ENCODE measurements at regions not wholly inside any gene's neighbourhood (a gene's known extent, or its start where the extent isn't known, plus 50 kb on each side); places are given as distances from the start of the nearest gene placed in this dataset.

- DNase-seq, result no peak
Observed at GRCh38 chr4:82005158-82005557, 368.6 kb downstream of the HNRNPD start.

- no peak for DNase-seq
Observed at GRCh38 chr4:81997313-81997712, 376.5 kb downstream of the HNRNPD start.

GRCh38 chr4:81990898-81991297 is 382.9 kb downstream of the HNRNPD start:
- DNase-seq, result no peak

GRCh38 chr4:81990211-81990610 is 383.6 kb downstream of the HNRNPD start:
- no peak for DNase-seq

GRCh38 chr4:81989202-81989601 is 384.6 kb downstream of the HNRNPD start:
- no peak for DNase-seq

- no peak for DNase-seq
Observed at GRCh38 chr4:81988178-81988577, 385.6 kb downstream of the HNRNPD start.

GRCh38 chr4:81984746-81985145 is 389.0 kb downstream of the HNRNPD start:
- no peak for DNase-seq

GRCh38 chr4:81982846-81983540 is 390.8 kb downstream of the HNRNPD start:
- DNase-seq, result no peak

- no peak for DNase-seq
Observed at GRCh38 chr4:81981218-81981617, 392.6 kb downstream of the HNRNPD start.

- DNase-seq, result no peak
Observed at GRCh38 chr4:81974523-81974922, 399.3 kb downstream of the HNRNPD start.

- DNase-seq, result no peak
Observed at GRCh38 chr4:81971637-81972381, 402.0 kb downstream of the HNRNPD start.

GRCh38 chr4:81971061-81971460 is 402.7 kb downstream of the HNRNPD start:
- DNase-seq, result no peak

- DNase-seq, result no peak
Observed at GRCh38 chr4:81970454-81970853, 403.3 kb downstream of the HNRNPD start.

- DNase-seq, result no peak
Observed at GRCh38 chr4:81966676-81967075, 407.1 kb downstream of the HNRNPD start.

- DNase-seq, result no peak
Observed at GRCh38 chr4:81965911-81966310, 407.9 kb downstream of the HNRNPD start.

- no peak for DNase-seq
Observed at GRCh38 chr4:81965454-81965853, 408.3 kb downstream of the HNRNPD start.

- DNase-seq, result no peak
Observed at GRCh38 chr4:81963763-81964020, 410.1 kb downstream of the HNRNPD start.

- no peak for DNase-seq
Observed at GRCh38 chr4:81963015-81963762, 410.6 kb downstream of the HNRNPD start.

GRCh38 chr4:81960961-81961360 is 412.8 kb downstream of the HNRNPD start:
- DNase-seq, result no peak

GRCh38 chr4:81954271-81954670 is 419.5 kb downstream of the HNRNPD start:
- DNase-seq, result no peak

GRCh38 chr4:81951891-81952455 is 421.8 kb downstream of the HNRNPD start:
- DNase-seq, result no peak

- DNase-seq, result no peak
Observed at GRCh38 chr4:81946996-81947395, 426.8 kb downstream of the HNRNPD start.

- no peak for DNase-seq
Observed at GRCh38 chr4:81930506-81931238, 443.1 kb downstream of the HNRNPD start.

Data from fibroblast of skin of scalp (primary cell).